Thoracic aorta (tissue), 2 donors: ENCODE measurements at regions not wholly inside any gene's neighbourhood (a gene's known extent, or its start where the extent isn't known, plus 50 kb on each side); places are given as distances from the start of the nearest gene placed in this dataset.
"Not testable (repeated sequence)": the region's sequence is repeated elsewhere in the genome, so short reads cannot be mapped to it uniquely, and the experiment has no call there.

Experiments
- ATAC-seq: fragments of 150-250 bp; one replicate; pipeline ENCODE4 v1.8.0; 2017; ENCODE audit warnings: low read depth; ENCODE audit not compliant: insufficient number of reproducible peaks, low FRiP score
- DNase-seq: peaks from one replicate; pipeline ENCODE4 v3.0.0-alpha.2; 2020; ENCODE audit warnings: low spot score
- H3K27ac ChIP-seq, 2 donors: fragments of 200-600 bp; sonication (generic); 1 replicate in 1 of 2; 2 replicates in 1 of 2; pipeline ENCODE4 v1.5.1; 2016; ENCODE audit warnings: mild to moderate bottlenecking in 2 of 2, moderate library complexity in 2 of 2
- H3K27me3 ChIP-seq: fragments of 200-600 bp; sonication (generic); replicated peaks from 2 replicates; pipeline ENCODE4 v1.6.0; 2016; ENCODE audit warnings: mild to moderate bottlenecking; ENCODE audit not compliant: insufficient read depth
- H3K36me3 ChIP-seq: fragments of 200-600 bp; sonication (generic); one replicate; pipeline ENCODE4 v1.5.1; 2016
- H3K4me1 ChIP-seq, 2 donors: fragments of 200-600 bp; sonication (generic); 1 replicate in 1 of 2; 2 replicates in 1 of 2; pipeline versions ENCODE4 v1.5.1 to v1.6.0; 2016; ENCODE audit warnings: low read depth in 2 of 2, mild to moderate bottlenecking in 1 of 2; ENCODE audit not compliant: control insufficient read depth in 1 of 2
- H3K4me3 ChIP-seq: fragments of 200-600 bp; sonication (generic); 2 replicates; pipeline ENCODE4 v1.5.1; 2016; ENCODE audit warnings: mild to moderate bottlenecking
- H3K9me3 ChIP-seq: fragments of 200-600 bp; sonication (generic); 2 replicates; pipeline ENCODE4 v1.5.1; 2016
- CTCF ChIP-seq: fragments of 200-600 bp; sonication (generic); IDR thresholded peaks from one replicate; pipeline ENCODE4 v1.5.1; 2019; ENCODE audit warnings: antibody characterized with exemption

GRCh38 chr4:123653236-123653635, 256.6 kb downstream of the SPRY1 start:
- TF ChIP-seq CTCF: no peak

GRCh38 chr4:123656746-123657294, 260.2 kb downstream of the SPRY1 start:
- H3K9me3 ChIP-seq, H3K4me3 ChIP-seq, H3K36me3 ChIP-seq, H3K27me3 ChIP-seq, DNase-seq, ATAC-seq: not testable (repeated sequence)
- Histone ChIP-seq H3K4me1 (peaks cover 7 to 30% of the 10 kb centered on the region in 2 donors), H3K27ac (peak overlapping the region in 1 of 2 donors; percentile 20)

More at GRCh38 chr4:123653236-123653635, 256.6 kb downstream of the SPRY1 start:
- Histone ChIP-seq H3K27ac (peak overlapping the region in 1 of 2 donors; percentile 47), H3K9me3 (no peaks in the 10 kb centered on the region), H3K36me3 (no peaks in the 10 kb centered on the region), H3K27me3 (no peaks in the 10 kb centered on the region), H3K4me3 (no peak overlapping the region), H3K4me1 (peaks cover 24 to 64% of the 10 kb centered on the region in 2 donors)
- DNase-seq (no peak), ATAC-seq (no peak)

GRCh38 chr4:123657606-123658005, 261.0 kb downstream of the SPRY1 start:
- H3K27ac ChIP-seq: peak overlapping the region in 1 of 2 donors; percentile 20
- DNase-seq, H3K27me3 ChIP-seq, H3K36me3 ChIP-seq, H3K9me3 ChIP-seq, H3K4me3 ChIP-seq, ATAC-seq: not testable (repeated sequence)
- H3K4me1 ChIP-seq: peaks cover 4 to 23% of the 10 kb centered on the region in 2 donors

GRCh38 chr4:123659262-123659661, 262.7 kb downstream of the SPRY1 start:
- no peak for TF ChIP-seq CTCF
- H3K27me3 ChIP-seq: no peaks in the 10 kb centered on the region
- H3K9me3 ChIP-seq: no peaks in the 10 kb centered on the region
- no peak overlapping the region for H3K27ac ChIP-seq
- H3K4me1 ChIP-seq: peaks cover 4 to 8% of the 10 kb centered on the region in 2 donors
- H3K36me3 ChIP-seq: no peaks in the 10 kb centered on the region
- no peak overlapping the region for H3K4me3 ChIP-seq
- no peak for DNase-seq
- ATAC-seq: no peak

- H3K36me3 ChIP-seq: no peaks in the 10 kb centered on the region
- no peak for TF ChIP-seq CTCF
- H3K27me3 ChIP-seq: no peaks in the 10 kb centered on the region
- H3K4me3 ChIP-seq: no peak overlapping the region
- no peaks in the 10 kb centered on the region for H3K9me3 ChIP-seq
- no peak overlapping the region for H3K27ac ChIP-seq
- ATAC-seq: no peak
- no peak for DNase-seq
- H3K4me1 ChIP-seq: peaks cover 4 to 8% of the 10 kb centered on the region in 2 donors
Measured at GRCh38 chr4:123659730-123660129, 263.1 kb downstream of the SPRY1 start.

- ATAC-seq (no peak), DNase-seq (no peak)
- no peaks in the 10 kb centered on the region for H3K36me3 ChIP-seq
- peaks cover 0 to 4% of the 10 kb centered on the region in 2 donors for H3K4me1 ChIP-seq
- no peak overlapping the region for H3K4me3 ChIP-seq
- no peak overlapping the region for H3K27ac ChIP-seq
- peak; percentile 57 for TF ChIP-seq CTCF
- no peaks in the 10 kb centered on the region for H3K27me3 ChIP-seq
- H3K9me3 ChIP-seq: no peaks in the 10 kb centered on the region
Measured at GRCh38 chr4:123661080-123661737, 264.6 kb downstream of the SPRY1 start.
